H1 (cell line): ENCODE measurements at regions not wholly inside any gene's neighbourhood (a gene's known extent, or its start where the extent isn't known, plus 50 kb on each side); places are given as distances from the start of the nearest gene placed in this dataset.

Source experiments
- CTCF ChIA-PET: fragments of 300-600 bp; sonication (Branson Sonifier 250); formaldehyde crosslinking; loops from one replicate; lab custom pipeline; 2021; ENCODE audit not compliant: partially characterized antibody; lab: Charles Lee
- POLR2A ChIA-PET: fragments of 300-600 bp; sonication (Branson Sonifier 250); formaldehyde crosslinking; loops from one replicate; lab custom pipeline; 2021; ENCODE audit warnings: inconsistent platforms; ENCODE audit not compliant: partially characterized antibody; lab: Charles Lee
- DNase-seq, 2 experiments: peaks; one replicate each; pipeline versions ENCODE4 v3.0.0 to v3.0.0-alpha.2; 2010 to 2022; ENCODE audit warnings: low spot score in 2 of 2, low read depth in 1 of 2, mixed read lengths in 1 of 2
- FAIRE-seq: peaks from 2 replicates; lab custom pipeline; 2011; peaks lifted over from hg19 to GRCh38; lab: Jason Lieb, UNC
- H2AFZ ChIP-seq: 2 replicates; pipeline ENCODE4 v1.8.1; 2012; ENCODE audit warnings: low read length, inconsistent platforms
- H2AK5ac ChIP-seq: 2 replicates; pipeline ENCODE4 v1.6.1; 2013; ENCODE audit warnings: low read depth, low read length
- H2BK120ac ChIP-seq: replicated peaks from 2 replicates; pipeline ENCODE3; 2013; ENCODE audit warnings: low read depth, low read length, inconsistent platforms
- H2BK12ac ChIP-seq: 2 replicates; pipeline ENCODE4 v1.6.1; 2013; ENCODE audit warnings: low read depth, low read length
- H2BK15ac ChIP-seq: 2 replicates; pipeline ENCODE4 v1.6.1; 2013; ENCODE audit warnings: low read length
- H2BK20ac ChIP-seq: 2 replicates; pipeline ENCODE4 v1.6.1; 2013; ENCODE audit warnings: low read length
- H2BK5ac ChIP-seq: 2 replicates; pipeline ENCODE4 v1.6.1; 2013; ENCODE audit warnings: low read depth, low read length
- H3K14ac ChIP-seq: 2 replicates; pipeline ENCODE4 v1.6.1; 2013; ENCODE audit warnings: inconsistent platforms; ENCODE audit not compliant: insufficient read length
- H3K18ac ChIP-seq: 2 replicates; pipeline ENCODE4 v1.6.1; 2013; ENCODE audit warnings: low read length; ENCODE audit errors: extremely low read depth
- H3K23ac ChIP-seq: 2 replicates; pipeline ENCODE4 v1.6.1; 2013; ENCODE audit warnings: inconsistent platforms; ENCODE audit not compliant: insufficient read length
- H3K23me2 ChIP-seq: 2 replicates; pipeline ENCODE4 v1.6.1; 2013; ENCODE audit warnings: low read depth, low read length
- H3K27ac ChIP-seq: 2 replicates; pipeline ENCODE4 v1.6.1; 2011; ENCODE audit warnings: low read depth, low read length, inconsistent platforms
- H3K27me3 ChIP-seq, 4 experiments: replicated peaks in 1 of 4; 1 replicate in 1 of 4; 2 replicates in 3 of 4; pipeline versions ENCODE4 v1.6.1 to v1.8.1; 2011 to 2013; ENCODE audit warnings: low read length in 3 of 4, mild to moderate bottlenecking in 3 of 4, inconsistent platforms in 2 of 4, mixed read lengths in 2 of 4, moderate library complexity in 1 of 4; ENCODE audit not compliant: control insufficient read depth in 3 of 4, insufficient read depth in 3 of 4; ENCODE audit errors: extremely low read depth in 1 of 4
- H3K36me3 ChIP-seq, 4 experiments: 2 replicates each; pipeline versions ENCODE4 v1.6.1 to v1.8.1; 2011 to 2013; ENCODE audit warnings: mild to moderate bottlenecking in 4 of 4, low read length in 3 of 4, moderate library complexity in 2 of 4, control low read depth in 1 of 4, inconsistent platforms in 1 of 4; ENCODE audit not compliant: insufficient read depth in 4 of 4, control insufficient read depth in 2 of 4
- H3K4ac ChIP-seq: replicated peaks from 2 replicates; pipeline ENCODE3; 2013; ENCODE audit warnings: low read length, low read depth, mixed read lengths, inconsistent platforms; ENCODE audit not compliant: insufficient read length
- H3K4me1 ChIP-seq, 4 experiments: replicated peaks in 1 of 4; 1 replicate in 1 of 4; 2 replicates in 3 of 4; pipeline versions ENCODE4 v1.6.1 to v1.8.1; 2011 to 2013; ENCODE audit warnings: low read length in 3 of 4, inconsistent platforms in 2 of 4, mixed read lengths in 1 of 4; ENCODE audit not compliant: insufficient read depth in 4 of 4, control insufficient read depth in 3 of 4
- H3K4me2 ChIP-seq, 2 experiments: 2 replicates each; pipeline versions ENCODE4 v1.6.1 to v1.8.1; 2011 to 2013; ENCODE audit warnings: low read depth in 2 of 2, low read length in 2 of 2, control low read depth in 1 of 2, inconsistent platforms in 1 of 2, mild to moderate bottlenecking in 1 of 2; ENCODE audit not compliant: insufficient read depth in 1 of 2
- H3K4me3 ChIP-seq, 4 experiments: fragments of 200-600, 300-600 bp in 1 of 4; sonication (generic), shearing (Covaris generic), sonication (Bioruptor Twin) in 1 of 4; 2 replicates each; pipeline versions ENCODE4 v1.5.1 to v1.8.1; 2011 to 2016; ENCODE audit warnings: low read length in 4 of 4, low read depth in 3 of 4, control low read depth in 2 of 4, inconsistent platforms in 2 of 4, mild to moderate bottlenecking in 2 of 4, mixed read lengths in 1 of 4, moderate library complexity in 1 of 4; ENCODE audit not compliant: insufficient read depth in 2 of 4; ENCODE audit errors: extremely low read depth in 1 of 4
- H3K56ac ChIP-seq: replicated peaks from 2 replicates; pipeline ENCODE3; 2013; ENCODE audit warnings: low read depth, mild to moderate bottlenecking, mixed read lengths, low read length, inconsistent platforms; ENCODE audit not compliant: insufficient read length
- H3K79me1 ChIP-seq: 2 replicates; pipeline ENCODE4 v1.6.1; 2013; ENCODE audit warnings: low read depth, low read length, control low read depth
- H3K79me2 ChIP-seq, 2 experiments: 2 replicates each; pipeline versions ENCODE4 v1.6.1 to v1.8.1; 2012 to 2013; ENCODE audit warnings: low read length in 2 of 2, mild to moderate bottlenecking in 2 of 2, inconsistent platforms in 1 of 2; ENCODE audit not compliant: insufficient read depth in 2 of 2, control insufficient read depth in 1 of 2
- H3K9ac ChIP-seq, 4 experiments: replicated peaks in 1 of 4; 1 replicate in 1 of 4; 2 replicates in 3 of 4; pipeline versions ENCODE4 v1.6.1 to v1.8.1; 2011 to 2013; ENCODE audit warnings: low read depth in 3 of 4, low read length in 3 of 4, control low read depth in 2 of 4, mild to moderate bottlenecking in 2 of 4, moderate library complexity in 2 of 4, inconsistent platforms in 1 of 4; ENCODE audit errors: extremely low read depth in 1 of 4
- H3K9me3 ChIP-seq, 2 experiments: 2 replicates each; pipeline versions ENCODE4 v1.6.1 to v1.8.1; 2012 to 2013; ENCODE audit warnings: mild to moderate bottlenecking in 2 of 2, moderate library complexity in 2 of 2, control low read depth in 1 of 2, inconsistent platforms in 1 of 2, low read depth in 1 of 2, low read length in 1 of 2, mixed read lengths in 1 of 2; ENCODE audit not compliant: insufficient read depth in 2 of 2
- H4K20me1 ChIP-seq, 2 experiments: replicated peaks in 1 of 2; 2 replicates each; pipeline versions ENCODE3 to v1.8.1; 2011 to 2013; ENCODE audit warnings: inconsistent platforms in 2 of 2, low read length in 2 of 2, mild to moderate bottlenecking in 1 of 2; ENCODE audit not compliant: insufficient read depth in 2 of 2, control insufficient read depth in 1 of 2
- H4K5ac ChIP-seq: 2 replicates; pipeline ENCODE4 v1.6.1; 2013; ENCODE audit warnings: low read length, low read depth, mixed read lengths, inconsistent platforms; ENCODE audit not compliant: insufficient read length
- H4K8ac ChIP-seq: 2 replicates; pipeline ENCODE4 v1.8.0; 2013; ENCODE audit warnings: mild to moderate bottlenecking, moderate library complexity, low read length, inconsistent platforms; ENCODE audit not compliant: insufficient read depth; ENCODE audit errors: extremely low read depth
- H4K91ac ChIP-seq: replicated peaks from 2 replicates; pipeline ENCODE3; 2013; ENCODE audit warnings: low read length, mixed read lengths, inconsistent platforms; ENCODE audit not compliant: insufficient read length
- BRCA1 ChIP-seq: IDR thresholded peaks from 2 replicates; pipeline ENCODE4 v1.6.1; 2012; ENCODE audit warnings: low read depth, low read length, improper control_type of control experiment
- CTBP2 ChIP-seq: IDR thresholded peaks from 2 replicates; pipeline ENCODE4 v1.7.0; 2011; ENCODE audit warnings: borderline replicate concordance, mild to moderate bottlenecking, moderate library complexity, mixed read lengths, low read length; ENCODE audit not compliant: insufficient read depth, insufficient read length
- FOSL1 ChIP-seq: IDR thresholded peaks from 2 replicates; pipeline ENCODE4 v1.6.1; 2011; ENCODE audit warnings: mild to moderate bottlenecking, low read depth, low read length, moderate library complexity; ENCODE audit not compliant: insufficient read depth
- GABPA ChIP-seq: IDR thresholded peaks from 2 replicates; pipeline ENCODE4 v1.6.1; 2011; ENCODE audit warnings: mild to moderate bottlenecking, low read length, moderate library complexity, borderline replicate concordance; ENCODE audit not compliant: insufficient read depth
- HDAC6 ChIP-seq: IDR thresholded peaks from one replicate; pipeline ENCODE4 v1.7.1; 2012; ENCODE audit warnings: low read depth, mild to moderate bottlenecking, inconsistent platforms, low read length, moderate library complexity
- JUN ChIP-seq: IDR thresholded peaks from 2 replicates; pipeline ENCODE4 v1.6.1; 2011; ENCODE audit warnings: low read depth, mild to moderate bottlenecking, improper control_type of control experiment, low read length
- KDM1A ChIP-seq: fragments of 200-600, 300-600 bp; sonication (generic); IDR thresholded peaks from 2 replicates; pipeline ENCODE4 v1.7.1; 2016; ENCODE audit warnings: mild to moderate bottlenecking, low read length, borderline replicate concordance
- PHF8 ChIP-seq: fragments of 200-600 bp; sonication (generic); conservative IDR thresholded peaks from 2 replicates; pipeline ENCODE4 v1.7.1; 2012; ENCODE audit warnings: low read depth, mild to moderate bottlenecking, inconsistent platforms, low read length, moderate library complexity
- RNF2 ChIP-seq: fragments of 200-900, 300-1000 bp; sonication (generic); IDR thresholded peaks from 2 replicates; pipeline ENCODE4 v1.7.1; 2016; ENCODE audit warnings: borderline replicate concordance, low read depth, mild to moderate bottlenecking, antibody characterized with exemption, low read length; ENCODE audit not compliant: poor library complexity, severe bottlenecking; ENCODE audit errors: missing control alignments
- SRF ChIP-seq: IDR thresholded peaks from 2 replicates; pipeline ENCODE4 v1.6.1; 2011; ENCODE audit warnings: mild to moderate bottlenecking, low read depth, low read length, moderate library complexity
- TAF1 ChIP-seq: IDR thresholded peaks from 2 replicates; pipeline ENCODE4 v1.6.1; 2011; ENCODE audit warnings: mild to moderate bottlenecking, low read depth, low read length
- WGBS, 2 experiments: shearing (Covaris generic) in 1 of 2; methylation state at CpG; one replicate each; pipeline versions ENCODE4 v1.1.6 to v1.1.7; 2013 to 2015; ENCODE audit warnings: low lambda C conversion rate in 2 of 2, mixed read lengths in 2 of 2, inconsistent platforms in 1 of 2, low coverage in 1 of 2, missing lambda C conversion rate in 1 of 2; ENCODE audit not compliant: insufficient replicate concordance in 2 of 2, insufficient coverage in 1 of 2, insufficient read length in 1 of 2; ENCODE audit errors: extremely low coverage in 1 of 2, missing lambda C conversion rate in 1 of 2; 5-methylcytosine and 5-hydroxymethylcytosine counted together

- Histone ChIP-seq H4K8ac (no peak overlapping the region), H3K4me1 (no peaks in the 10 kb centered on the region), H3K27ac (no peak overlapping the region), H3K18ac (no peak overlapping the region), H3K56ac (no peak overlapping the region), H3K4ac (no peak overlapping the region), H3K4me2 (no peak overlapping the region), H4K5ac (no peak overlapping the region), H2BK120ac (no peak overlapping the region), H3K23ac (no peak overlapping the region), H2BK15ac (no peak overlapping the region), H3K36me3 (no peaks in the 10 kb centered on the region), H3K14ac (no peak overlapping the region), H2BK20ac (no peak overlapping the region), H2AFZ (no peak overlapping the region), H4K20me1 (no peaks in the 10 kb centered on the region), H3K9me3 (0 out of 4 replicates have a peak, but pooled peaks cover 0 to 2% of the 10 kb centered on the region in 2 experiments), H3K79me2 (no peaks in the 10 kb centered on the region), H3K27me3 (no peaks in the 10 kb centered on the region), H4K91ac (no peak overlapping the region), H2BK12ac (no peak overlapping the region), H3K4me3 (no peak overlapping the region), H2BK5ac (no peak overlapping the region), H3K79me1 (no peaks in the 10 kb centered on the region), H2AK5ac (no peak overlapping the region), H3K23me2 (no peaks in the 10 kb centered on the region), H3K9ac (no peak overlapping the region)
- ChIA-PET POLR2A (no interaction called here), CTCF (no interaction called here)
- FAIRE-seq (no peak), DNase-seq (no peak)
- WGBS, 2 experiments: 94% methylated on average over 5 of the region's 5 CpGs; no CpG with 5 or more reads in 1 of the 2 experiments
- TF ChIP-seq CTBP2: no peak
- TF ChIP-seq HDAC6: no peak
- no peak for TF ChIP-seq BRCA1
- no peak for TF ChIP-seq JUN
- no peak for TF ChIP-seq KDM1A
- TF ChIP-seq GABPA: no peak
- TF ChIP-seq FOSL1: no peak
- TF ChIP-seq RNF2: no peak
- no peak for TF ChIP-seq SRF
- TF ChIP-seq TAF1: no peak
- no peak for TF ChIP-seq PHF8
Observed at GRCh38 chr3:79973917-79974595, 206.3 kb upstream of the ROBO1 start.
